ENCODE measurements at regions not wholly inside any gene's neighbourhood (a gene's known extent, or its start where the extent isn't known, plus 50 kb on each side); places are given as distances from the start of the nearest gene placed in this dataset.

DNA sequence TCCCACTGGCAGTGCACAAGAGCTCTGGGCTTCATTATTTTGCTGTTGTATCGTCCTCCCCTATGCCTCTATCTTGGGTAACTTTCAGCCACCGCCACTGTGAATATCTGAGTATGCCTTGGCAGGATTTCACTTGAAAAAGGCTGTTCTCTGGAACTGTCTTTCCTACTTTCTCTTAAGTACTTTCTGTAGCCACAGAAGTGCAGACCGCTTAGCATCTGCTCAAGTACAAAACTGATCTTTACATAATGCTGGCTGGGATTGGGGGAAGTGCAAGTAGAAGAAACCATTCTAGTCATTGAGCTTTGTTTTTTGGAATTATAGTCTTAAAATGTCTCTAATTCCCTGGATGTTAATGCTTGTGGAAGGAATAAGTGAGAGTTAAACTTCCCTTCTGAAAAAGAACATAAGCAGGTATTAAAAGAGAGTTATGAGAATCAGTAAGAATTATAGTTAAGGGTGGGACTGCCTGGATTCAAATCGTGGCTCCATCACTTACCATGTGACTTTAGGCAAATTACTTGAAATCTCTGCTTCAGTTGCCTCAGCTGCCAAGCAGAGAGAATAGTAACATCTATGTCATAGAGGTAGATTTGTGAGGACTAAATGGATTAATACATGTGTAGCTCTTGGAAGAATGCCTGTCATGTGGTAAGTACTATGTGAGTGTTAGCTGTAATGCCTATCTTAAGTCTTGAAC, 77.5 kb downstream of the MID1IP1 start:
- Histone ChIP-seq H3K27ac (no peak overlapping the region), H3K4me3 (no peak overlapping the region), H3K9me3 (replicated peaks) (no peaks in the 10 kb centered on the region), H3K36me3 (no peaks in the 10 kb centered on the region), H3K4me1 (replicated peaks) (peaks cover 13% of the 10 kb centered on the region), H3K27me3 (replicated peaks) (no peaks in the 10 kb centered on the region)
- DNase-seq (ENCODE audit: low read depth in 1 of 2, low spot score in 2 of 2) = no peak

DNA sequence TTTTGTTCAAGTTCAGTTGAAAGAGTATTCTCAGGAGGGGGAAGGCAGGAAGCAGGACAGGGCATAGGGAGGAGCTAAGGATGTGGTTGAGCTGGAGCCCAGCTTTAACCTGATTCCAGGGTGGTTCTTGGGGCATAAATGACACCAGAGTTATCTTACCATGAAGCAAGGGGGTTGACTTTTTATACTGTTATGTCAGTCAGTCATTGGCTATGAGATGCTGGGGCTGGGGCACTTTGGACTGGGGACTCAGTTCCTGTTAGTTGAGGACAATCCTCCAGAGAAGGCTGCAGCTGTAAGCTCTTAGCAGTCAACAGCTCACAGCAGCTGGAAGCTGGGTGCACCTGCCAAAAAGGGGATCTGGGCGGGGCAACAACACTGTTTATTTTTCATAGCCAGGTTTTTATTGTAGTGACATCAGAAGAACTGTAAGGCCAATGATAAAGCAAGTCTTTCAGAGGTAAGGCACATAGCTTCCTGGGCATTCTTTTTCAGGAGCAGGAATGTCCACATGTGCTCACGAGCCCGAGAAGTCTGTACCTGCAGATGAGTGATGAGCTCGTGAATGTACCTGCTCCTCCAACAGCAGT, 78.5 kb downstream of the MID1IP1 start:
- no peak for DNase-seq (ENCODE audit: low read depth in 1 of 2, low spot score in 2 of 2)
- Histone ChIP-seq H3K27ac (no peak overlapping the region), H3K27me3 (replicated peaks) (no peaks in the 10 kb centered on the region), H3K36me3 (no peaks in the 10 kb centered on the region), H3K9me3 (replicated peaks) (no peaks in the 10 kb centered on the region), H3K4me1 (replicated peaks) (peaks cover 13% of the 10 kb centered on the region), H3K4me3 (no peak overlapping the region)

DNA sequence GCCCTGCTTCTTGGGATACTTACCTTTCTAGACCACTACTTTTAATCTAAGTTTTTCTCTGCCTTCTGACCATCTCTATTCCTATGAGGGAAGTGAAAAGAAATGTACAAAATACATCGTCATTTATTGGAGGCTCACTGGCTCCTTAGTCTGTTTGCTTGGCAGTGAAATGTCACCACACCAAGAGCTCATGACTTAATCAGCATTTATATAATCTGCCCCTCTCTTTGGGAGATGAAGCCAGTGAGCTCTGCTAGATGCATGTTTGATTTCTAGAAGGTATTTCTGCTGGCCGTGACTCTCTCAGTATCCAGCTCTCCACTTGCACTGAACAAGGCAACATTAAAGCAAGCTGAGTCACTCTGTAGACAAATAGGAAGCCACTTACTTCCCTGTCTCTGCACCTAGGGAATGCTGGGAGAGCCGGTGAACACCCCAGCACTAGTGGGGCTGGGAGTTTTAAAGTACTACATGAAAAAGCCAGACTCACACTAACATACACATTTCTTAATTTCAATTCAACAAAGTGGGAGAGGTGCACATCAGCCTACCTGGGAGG, 79.1 kb downstream of the MID1IP1 start:
- Histone ChIP-seq H3K9me3 (replicated peaks) (no peaks in the 10 kb centered on the region), H3K4me1 (replicated peaks) (peaks cover 13% of the 10 kb centered on the region)
- DNase-seq (ENCODE audit: low read depth in 1 of 2, low spot score in 2 of 2) = no peak

DNA sequence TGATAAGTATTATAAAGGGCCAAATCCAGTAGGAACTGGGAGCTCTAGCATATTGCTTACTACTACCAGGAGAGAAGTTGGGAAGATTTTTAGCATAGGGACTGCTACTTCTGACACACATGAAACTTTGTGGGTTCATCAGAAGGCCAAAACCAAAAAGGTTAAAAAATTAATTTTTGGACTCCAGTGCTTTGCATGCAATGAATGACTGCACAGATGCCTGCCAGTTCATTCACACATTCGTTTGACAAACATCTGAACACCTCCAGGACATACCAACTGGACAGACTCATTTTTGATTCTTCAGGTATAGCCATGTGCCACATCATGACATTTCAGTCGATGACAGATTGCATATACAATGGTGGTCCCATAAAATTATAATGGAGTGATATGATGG, 79.8 kb downstream of the MID1IP1 start:
- Histone ChIP-seq H3K4me1 (replicated peaks) (peaks cover 13% of the 10 kb centered on the region), H3K27me3 (replicated peaks) (no peaks in the 10 kb centered on the region), H3K4me3 (no peak overlapping the region), H3K27ac (no peak overlapping the region), H3K9me3 (replicated peaks) (no peaks in the 10 kb centered on the region), H3K36me3 (no peaks in the 10 kb centered on the region)
- no peak for DNase-seq (ENCODE audit: low read depth in 1 of 2, low spot score in 2 of 2)

More for the DNA sequence above, 79.1 kb downstream of the MID1IP1 start:
- no peaks in the 10 kb centered on the region for H3K27me3 ChIP-seq (replicated peaks)
- no peaks in the 10 kb centered on the region for H3K36me3 ChIP-seq
- 0 out of 2 replicates have a peak overlapping the region, but pooled peaks have one; percentile 19 for H3K27ac ChIP-seq
- H3K4me3 ChIP-seq = no peak overlapping the region

DNA sequence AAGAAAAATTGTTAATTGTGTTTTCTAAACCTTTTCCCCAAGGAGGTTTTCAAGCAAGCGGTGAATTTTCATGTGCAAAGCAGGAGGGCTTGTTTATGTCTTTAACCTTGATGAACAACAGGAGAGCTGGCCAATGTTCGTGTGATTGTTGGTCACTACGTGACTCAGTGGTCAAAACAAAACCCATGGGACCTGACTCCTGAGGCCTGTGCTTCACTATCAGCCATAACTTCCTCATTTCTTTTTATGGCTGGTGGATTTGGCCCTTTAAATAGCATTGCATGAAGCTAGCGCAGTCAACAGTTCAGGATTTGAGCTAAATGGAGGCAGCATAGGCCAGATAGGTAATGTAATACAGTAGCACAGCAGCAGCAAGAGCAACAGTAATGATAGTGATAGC, 80.5 kb downstream of the MID1IP1 start:
- no peak for DNase-seq (ENCODE audit: low read depth in 1 of 2, low spot score in 2 of 2)
- H3K27me3 ChIP-seq (replicated peaks) = no peaks in the 10 kb centered on the region
- H3K9me3 ChIP-seq (replicated peaks) = no peaks in the 10 kb centered on the region
- H3K27ac ChIP-seq = no peak overlapping the region
- H3K4me3 ChIP-seq = no peak overlapping the region
- H3K36me3 ChIP-seq = no peaks in the 10 kb centered on the region
- H3K4me1 ChIP-seq (replicated peaks) = peaks cover 13% of the 10 kb centered on the region

DNA sequence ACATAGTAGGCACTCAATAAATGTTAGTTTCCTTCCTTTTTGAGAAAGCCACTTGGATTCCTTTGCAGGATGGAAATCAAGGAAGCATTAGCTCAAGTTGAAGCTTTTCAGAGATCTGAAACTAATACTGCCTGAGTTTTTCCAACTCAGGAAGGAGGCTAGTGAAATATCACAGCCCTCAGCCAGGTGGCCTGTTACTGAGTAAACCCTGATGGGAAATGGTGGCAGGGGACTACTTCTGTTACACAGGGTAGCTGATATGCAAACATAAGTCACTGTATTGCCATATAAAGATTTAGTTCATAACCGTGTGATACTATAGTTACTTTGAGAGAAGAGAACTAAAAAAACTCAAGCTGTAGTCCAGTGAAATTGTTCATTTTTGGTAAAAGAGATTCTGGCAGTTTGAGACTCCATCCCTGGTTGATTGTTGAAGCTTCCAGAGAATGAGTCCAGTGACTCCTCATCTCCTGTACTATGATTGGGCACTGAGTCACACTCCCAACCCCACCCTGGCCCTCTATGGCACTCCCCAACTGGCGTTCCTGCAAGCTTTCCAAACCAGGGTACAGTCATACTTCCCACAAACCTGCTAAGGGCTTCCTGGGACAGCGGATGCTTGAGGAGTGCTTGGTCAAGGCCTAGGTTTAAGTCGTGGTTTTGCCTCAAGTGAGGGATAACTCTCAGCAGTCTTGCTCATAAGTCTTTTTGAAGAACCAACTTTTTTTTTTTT, 81.8 kb downstream of the MID1IP1 start:
- no peak overlapping the region for H3K4me3 ChIP-seq
- peaks cover 13% of the 10 kb centered on the region for H3K4me1 ChIP-seq (replicated peaks)
- DNase-seq (ENCODE audit: low read depth in 1 of 2, low spot score in 2 of 2) = peak; percentile 19 to 56
- peak overlapping the region; percentile 62 for H3K27ac ChIP-seq
- H3K27me3 ChIP-seq (replicated peaks) = no peaks in the 10 kb centered on the region
- no peaks in the 10 kb centered on the region for H3K36me3 ChIP-seq
- H3K9me3 ChIP-seq (replicated peaks) = no peaks in the 10 kb centered on the region

DNA sequence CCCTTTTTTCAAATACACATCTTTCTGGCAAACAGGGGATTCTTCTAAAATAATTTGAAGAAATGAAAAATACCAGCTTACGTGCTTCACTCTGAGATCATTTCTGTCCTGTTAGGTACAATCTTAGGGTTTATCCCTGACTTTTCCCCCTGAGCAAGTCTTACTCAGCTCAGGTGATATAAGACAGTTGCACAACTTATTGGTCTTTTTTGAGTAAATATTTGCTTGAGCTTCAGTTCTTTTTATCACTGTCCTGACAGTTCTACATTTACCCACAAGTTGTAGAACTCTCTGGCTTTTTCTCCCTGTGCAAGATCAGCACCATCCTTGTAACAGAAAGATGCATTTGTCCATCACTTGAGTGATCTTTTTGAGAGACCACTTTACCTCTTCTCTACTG, 84.9 kb downstream of the MID1IP1 start:
- no peaks in the 10 kb centered on the region for H3K27me3 ChIP-seq (replicated peaks)
- no peak overlapping the region for H3K27ac ChIP-seq
- DNase-seq (ENCODE audit: low read depth in 1 of 2, low spot score in 2 of 2) = no peak
- H3K4me3 ChIP-seq = no peak overlapping the region
- H3K36me3 ChIP-seq = no peaks in the 10 kb centered on the region
- H3K9me3 ChIP-seq (replicated peaks) = no peaks in the 10 kb centered on the region
- H3K4me1 ChIP-seq (replicated peaks) = peaks cover 6% of the 10 kb centered on the region; the same call in 1 of the 2 replicates

DNA sequence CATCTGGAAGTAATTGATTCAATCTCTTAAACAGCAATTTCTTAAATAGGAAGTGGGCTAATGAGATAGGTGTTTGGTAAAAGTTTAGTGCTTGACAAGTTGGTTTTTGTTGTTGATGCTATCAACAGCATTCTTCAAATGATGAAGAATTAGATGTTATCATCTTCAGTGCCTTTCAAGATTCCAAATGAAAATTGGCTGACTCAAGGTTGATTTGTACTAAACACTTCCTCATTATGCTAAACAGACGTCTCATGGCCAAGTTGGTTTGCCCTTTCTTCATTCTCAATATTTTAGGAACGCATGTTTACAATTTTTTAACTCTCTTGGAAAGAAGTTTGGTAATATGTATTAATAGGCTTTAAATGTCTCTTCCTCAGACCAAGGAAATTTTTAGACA, 86.0 kb downstream of the MID1IP1 start:
- H3K9me3 ChIP-seq (replicated peaks) = no peaks in the 10 kb centered on the region
- no peak overlapping the region for H3K4me3 ChIP-seq
- H3K27me3 ChIP-seq (replicated peaks) = no peaks in the 10 kb centered on the region
- H3K4me1 ChIP-seq (replicated peaks) = peaks cover 6% of the 10 kb centered on the region; the same call in 1 of the 2 replicates
- no peak overlapping the region for H3K27ac ChIP-seq
- H3K36me3 ChIP-seq = no peaks in the 10 kb centered on the region
- DNase-seq (ENCODE audit: low read depth in 1 of 2, low spot score in 2 of 2) = no peak

DNA sequence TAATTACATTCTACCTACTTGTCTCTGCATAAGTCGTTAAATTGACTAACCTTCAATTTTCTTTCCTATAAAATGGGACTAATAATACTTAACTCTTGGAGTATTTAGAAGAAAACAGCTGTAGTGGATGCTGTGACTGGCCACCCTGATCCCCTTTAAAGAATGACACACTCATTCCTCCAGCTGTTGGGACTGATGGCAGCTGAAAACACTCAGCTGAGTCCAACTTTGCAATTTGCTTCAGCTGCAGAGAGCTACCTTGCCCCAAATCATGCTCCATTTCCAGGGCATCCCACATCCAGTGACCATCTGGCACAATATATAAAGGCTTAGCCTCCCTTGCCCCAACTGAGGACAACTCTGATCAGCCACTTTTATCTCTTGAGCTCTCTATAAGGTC, 89.1 kb downstream of the MID1IP1 start:
- Histone ChIP-seq H3K27ac (no peak overlapping the region), H3K4me3 (no peak overlapping the region), H3K36me3 (no peaks in the 10 kb centered on the region), H3K9me3 (replicated peaks) (no peaks in the 10 kb centered on the region), H3K4me1 (replicated peaks) (no peaks in the 10 kb centered on the region), H3K27me3 (replicated peaks) (no peaks in the 10 kb centered on the region)
- no peak for DNase-seq (ENCODE audit: low read depth in 1 of 2, low spot score in 2 of 2)

DNA sequence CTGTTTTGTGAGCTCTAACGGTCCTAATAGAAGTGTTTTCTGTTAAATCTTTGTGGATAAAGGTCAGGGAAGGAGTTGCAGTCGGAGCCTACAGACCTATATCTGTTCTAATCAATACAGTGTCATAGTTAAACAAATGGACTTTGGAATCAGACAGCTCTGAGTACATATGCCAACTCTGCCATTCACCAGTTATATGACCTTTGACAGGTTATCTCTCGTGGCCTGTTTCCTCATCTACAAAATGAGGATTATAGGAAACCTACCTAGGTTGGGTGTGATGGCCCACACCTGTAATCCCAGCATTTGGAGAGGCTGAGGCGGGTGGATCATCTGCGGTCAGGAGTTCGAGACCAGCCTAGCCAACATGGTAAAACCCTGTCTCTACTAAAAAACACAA, 89.7 kb downstream of the MID1IP1 start:
- Histone ChIP-seq H3K27me3 (replicated peaks) (no peaks in the 10 kb centered on the region), H3K36me3 (no peaks in the 10 kb centered on the region), H3K4me3 (no peak overlapping the region), H3K4me1 (replicated peaks) (no peaks in the 10 kb centered on the region), H3K27ac (no peak overlapping the region), H3K9me3 (replicated peaks) (no peaks in the 10 kb centered on the region)
- DNase-seq (ENCODE audit: low read depth in 1 of 2, low spot score in 2 of 2) = no peak

DNA sequence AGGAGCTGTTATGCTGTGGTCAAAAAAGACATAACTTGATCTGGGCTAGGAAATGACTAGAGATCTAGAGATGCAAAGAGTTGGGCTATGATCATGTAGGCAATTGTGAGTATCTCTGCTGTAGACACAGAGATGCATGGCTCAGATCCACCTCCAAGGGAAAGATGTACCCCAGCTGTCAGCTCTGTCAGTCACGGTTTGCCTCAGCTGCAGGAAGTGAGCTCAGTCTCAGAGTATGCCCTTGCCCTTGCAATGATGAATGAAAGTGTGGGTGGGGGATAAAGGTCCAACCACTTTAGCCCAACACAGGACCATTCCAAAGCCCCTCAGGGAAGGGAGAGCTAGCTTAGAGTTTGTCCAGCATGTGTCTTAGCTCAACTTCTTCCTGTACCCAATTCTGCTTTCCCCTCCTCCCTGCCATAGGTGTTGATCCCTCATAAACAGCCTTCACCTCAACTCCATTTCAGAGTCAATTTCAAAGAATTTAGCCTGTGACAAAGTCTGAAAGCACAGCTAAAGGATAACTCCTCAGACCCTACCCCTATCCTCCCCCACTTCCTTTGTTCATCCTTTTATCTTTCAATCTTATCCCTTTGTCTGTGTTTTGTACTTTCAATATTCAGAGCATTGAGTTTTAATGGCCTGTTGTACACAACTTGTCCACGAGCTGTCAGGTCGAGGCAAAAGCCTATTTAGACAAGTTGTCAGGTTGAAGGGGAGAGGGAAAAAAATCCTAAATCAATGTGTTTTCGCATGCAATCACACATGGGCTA, 90.6 kb downstream of the MID1IP1 start:
- no peak for DNase-seq (ENCODE audit: low read depth in 1 of 2, low spot score in 2 of 2)
- no peaks in the 10 kb centered on the region for H3K9me3 ChIP-seq (replicated peaks)
- H3K27me3 ChIP-seq (replicated peaks) = no peaks in the 10 kb centered on the region
- H3K36me3 ChIP-seq = no peaks in the 10 kb centered on the region
- no peak overlapping the region for H3K4me3 ChIP-seq
- no peak overlapping the region for H3K27ac ChIP-seq
- H3K4me1 ChIP-seq (replicated peaks) = no peaks in the 10 kb centered on the region

DNA sequence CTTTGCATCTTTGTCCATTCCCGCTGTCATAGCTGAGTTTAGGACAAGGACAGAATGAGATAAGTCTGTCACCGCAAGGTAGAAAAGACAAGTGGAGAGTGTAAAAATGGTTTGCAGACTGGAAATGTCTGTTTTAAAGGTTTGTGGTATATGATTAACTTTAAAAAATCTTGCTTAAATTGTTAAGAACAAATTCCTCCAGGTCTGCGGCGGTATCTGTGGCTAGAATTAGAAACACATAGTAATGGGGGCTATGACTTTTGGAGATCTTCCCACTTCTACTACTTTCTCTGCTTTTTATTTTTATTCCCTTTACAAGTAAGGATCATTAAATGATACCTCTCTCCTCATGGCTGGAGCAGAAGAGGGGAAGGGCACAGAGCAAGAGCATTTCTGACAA, 92.2 kb downstream of the MID1IP1 start:
- Histone ChIP-seq H3K36me3 (no peaks in the 10 kb centered on the region), H3K4me1 (replicated peaks) (no peaks in the 10 kb centered on the region), H3K27me3 (replicated peaks) (no peaks in the 10 kb centered on the region), H3K4me3 (no peak overlapping the region), H3K27ac (no peak overlapping the region), H3K9me3 (replicated peaks) (no peaks in the 10 kb centered on the region)
- no peak for DNase-seq (ENCODE audit: low read depth in 1 of 2, low spot score in 2 of 2)

DNA sequence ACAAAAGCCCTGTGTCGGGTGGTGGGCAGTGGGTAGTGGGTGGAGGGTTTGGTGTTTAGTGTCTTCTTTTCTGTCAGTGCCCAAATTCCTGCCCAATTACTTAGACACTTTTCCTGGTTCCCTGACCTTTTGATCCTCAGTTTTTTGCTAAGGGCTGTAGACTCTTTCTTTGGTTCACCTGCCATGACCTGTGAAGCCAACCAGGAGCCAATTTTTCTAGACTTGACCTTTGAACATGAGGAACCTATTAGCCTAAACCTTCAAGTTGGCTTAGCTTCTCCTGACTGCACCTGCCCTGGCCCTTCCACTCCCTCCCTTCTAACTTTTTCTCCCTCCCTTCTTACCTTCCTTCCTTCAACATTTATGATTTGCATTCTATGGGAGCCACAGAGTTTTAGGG, 94.5 kb downstream of the MID1IP1 start:
- no peak overlapping the region for H3K4me3 ChIP-seq
- no peak for DNase-seq (ENCODE audit: low read depth in 1 of 2, low spot score in 2 of 2)
- no peaks in the 10 kb centered on the region for H3K4me1 ChIP-seq (replicated peaks)

More for the DNA sequence above, 94.5 kb downstream of the MID1IP1 start:
- Histone ChIP-seq H3K27ac (no peak overlapping the region), H3K36me3 (no peaks in the 10 kb centered on the region), H3K27me3 (replicated peaks) (no peaks in the 10 kb centered on the region), H3K9me3 (replicated peaks) (no peaks in the 10 kb centered on the region)

Data from SJSA1 (cell line).